GM18498 (cell line): ENCODE measurements at regions not wholly inside any gene's neighbourhood (a gene's known extent, or its start where the extent isn't known, plus 50 kb on each side); places are given as distances from the start of the nearest gene placed in this dataset.
"Not testable (repeated sequence)": the region's sequence is repeated elsewhere in the genome, so short reads cannot be mapped to it uniquely, and the experiment has no call there.

Experiments
- ATAC-seq: cut with Tn5 transposase; IDR thresholded peaks from one replicate; pipeline ENCODE4 v1.9.1; 2021; ENCODE audit warnings: mild to moderate bottlenecking, moderate library complexity; ENCODE audit not compliant: unreplicated experiment

GRCh38 chr2:236346366-236346765 lies 82.2 kb upstream of the ASB18 start:
- no peak for ATAC-seq

- no peak for ATAC-seq
Measured at GRCh38 chr2:236348279-236348678, 84.1 kb upstream of the ASB18 start.

- ATAC-seq, result no peak
Measured at GRCh38 chr2:236348976-236349375, 84.8 kb upstream of the ASB18 start.

- no peak for ATAC-seq
Measured at GRCh38 chr2:236350426-236350825, 86.2 kb upstream of the ASB18 start.

GRCh38 chr2:236351966-236352525 lies 87.8 kb upstream of the ASB18 start:
- no peak for ATAC-seq

GRCh38 chr2:236352761-236353593 lies 88.8 kb upstream of the ASB18 start:
- no peak for ATAC-seq

- no peak for ATAC-seq
Measured at GRCh38 chr2:236353594-236353942, 89.4 kb upstream of the ASB18 start.

- ATAC-seq, result no peak
Measured at GRCh38 chr2:236354056-236354940, 90.1 kb upstream of the ASB18 start.

GRCh38 chr2:236354973-236355595 lies 90.9 kb upstream of the ASB18 start:
- no peak for ATAC-seq

- no peak for ATAC-seq
Measured at GRCh38 chr2:236355911-236356310, 91.7 kb upstream of the ASB18 start.

- ATAC-seq, result not testable (repeated sequence)
Measured at GRCh38 chr2:236356321-236356720, 92.1 kb upstream of the ASB18 start.

GRCh38 chr2:236358482-236358881 lies 94.3 kb upstream of the ASB18 start:
- not testable (repeated sequence) for ATAC-seq

GRCh38 chr2:236359426-236360045 lies 95.3 kb upstream of the ASB18 start:
- ATAC-seq, result no peak

GRCh38 chr2:236360496-236360895 lies 96.3 kb upstream of the ASB18 start:
- ATAC-seq, result no peak

GRCh38 chr2:236363711-236364277 lies 99.6 kb upstream of the ASB18 start:
- no peak for ATAC-seq

GRCh38 chr2:236365258-236366048 lies 101.2 kb upstream of the ASB18 start:
- no peak for ATAC-seq

- no peak for ATAC-seq
Measured at GRCh38 chr2:236366049-236366387, 101.8 kb upstream of the ASB18 start.

GRCh38 chr2:236366397-236366796 lies 102.2 kb upstream of the ASB18 start:
- peak; percentile 46 for ATAC-seq

GRCh38 chr2:236367506-236368289 lies 103.5 kb upstream of the ASB18 start:
- no peak for ATAC-seq
